ENCODE measurements at regions not wholly inside any gene's neighbourhood (a gene's known extent, or its start where the extent isn't known, plus 50 kb on each side); places are given as distances from the start of the nearest gene placed in this dataset.
A peak's percentile ranks its signal among the peaks of the same experiment; 100 is the strongest.

GRCh38 chr10:55474258-55474657, 673.2 kb upstream of the PCDH15 start:
- DNase-seq (ENCODE audit: low read depth), result no peak
- no peak overlapping the region for H3K4me3 ChIP-seq (ENCODE audit: low read length)
- TF ChIP-seq CTCF (IDR thresholded peaks at IDR 0.05; ENCODE audit: insufficient read depth, low read depth, low read length, missing control alignments), result no peak

DNA sequence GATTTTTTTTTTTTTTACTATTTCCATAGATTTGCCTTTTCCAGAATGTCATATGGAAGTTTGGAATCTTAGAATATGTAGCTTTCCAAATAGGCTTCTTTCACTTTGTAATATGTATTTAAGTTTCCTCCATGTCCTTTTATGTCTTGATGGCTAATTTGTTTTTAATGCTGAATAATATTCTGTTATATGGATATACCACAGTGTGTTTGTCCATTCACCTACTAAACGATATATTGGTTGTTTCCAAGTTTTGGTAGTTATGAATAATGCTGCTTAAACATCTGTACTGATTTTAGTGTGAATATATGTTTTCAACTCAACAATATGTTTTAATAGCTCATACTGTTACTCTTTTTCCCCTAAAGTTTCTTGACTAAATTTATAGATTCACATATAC, 669.8 kb upstream of the PCDH15 start:
- no peak for TF ChIP-seq CTCF (IDR thresholded peaks at IDR 0.05; ENCODE audit: insufficient read depth, low read depth, low read length, missing control alignments)
- no peak overlapping the region for H3K4me3 ChIP-seq (ENCODE audit: low read length)
- DNase-seq (ENCODE audit: low read depth), result no peak

GRCh38 chr10:55466806-55467504, 665.9 kb upstream of the PCDH15 start:
- H3K4me3 ChIP-seq (ENCODE audit: low read length), result no peak overlapping the region
- DNase-seq (ENCODE audit: low read depth), result no peak
- TF ChIP-seq CTCF (IDR thresholded peaks at IDR 0.05; ENCODE audit: insufficient read depth, low read depth, low read length, missing control alignments), result no peak

- no peak overlapping the region for H3K4me3 ChIP-seq (ENCODE audit: low read length)
- no peak for DNase-seq (ENCODE audit: low read depth)
- TF ChIP-seq CTCF (IDR thresholded peaks at IDR 0.05; ENCODE audit: insufficient read depth, low read depth, low read length, missing control alignments), result no peak
Measured at GRCh38 chr10:55464083-55464482, 663.1 kb upstream of the PCDH15 start.

GRCh38 chr10:55460008-55460407, 659.0 kb upstream of the PCDH15 start:
- TF ChIP-seq CTCF (IDR thresholded peaks at IDR 0.05; ENCODE audit: insufficient read depth, low read depth, low read length, missing control alignments), result no peak
- no peak overlapping the region for H3K4me3 ChIP-seq (ENCODE audit: low read length)
- no peak for DNase-seq (ENCODE audit: low read depth)

DNA sequence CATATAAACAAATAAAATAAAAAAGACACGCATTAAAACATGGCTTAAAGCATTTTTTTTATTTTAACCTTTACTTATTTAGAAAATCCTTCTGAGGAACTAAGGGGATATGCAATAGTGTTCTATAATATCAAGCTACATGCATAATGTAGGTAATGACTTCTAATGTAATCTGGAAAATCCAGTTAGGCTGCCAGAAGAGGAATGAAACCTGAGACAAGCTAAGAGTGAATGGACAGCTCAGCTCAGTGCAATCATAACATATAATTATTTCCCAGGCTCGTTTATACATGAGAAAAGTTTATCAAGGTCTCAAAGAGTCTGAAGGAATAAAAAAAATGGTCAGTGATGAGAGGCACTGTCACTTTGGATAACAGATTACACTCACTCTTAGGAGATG, 649.0 kb upstream of the PCDH15 start:
- TF ChIP-seq CTCF (IDR thresholded peaks at IDR 0.05; ENCODE audit: insufficient read depth, low read depth, low read length, missing control alignments), result no peak
- no peak overlapping the region for H3K4me3 ChIP-seq (ENCODE audit: low read length)
- DNase-seq (ENCODE audit: low read depth), result peak; percentile 50

- no peak for TF ChIP-seq CTCF (IDR thresholded peaks at IDR 0.05; ENCODE audit: insufficient read depth, low read depth, low read length, missing control alignments)
- DNase-seq (ENCODE audit: low read depth), result peak; percentile 6
- H3K4me3 ChIP-seq (ENCODE audit: low read length), result no peak overlapping the region
Measured at GRCh38 chr10:55446441-55447002, 645.5 kb upstream of the PCDH15 start.

Measured in epithelial cell of esophagus (primary cell).